Choroid plexus epithelial cell (primary cell): ENCODE measurements at regions not wholly inside any gene's neighbourhood (a gene's known extent, or its start where the extent isn't known, plus 50 kb on each side); places are given as distances from the start of the nearest gene placed in this dataset.
"Not testable (repeated sequence)": the region's sequence is repeated elsewhere in the genome, so short reads cannot be mapped to it uniquely, and the experiment has no call there.

ENCODE experiments used
- DNase-seq: peaks from one replicate; pipeline ENCODE4 v3.0.0-alpha.2; 2010; ENCODE audit warnings: low read depth
- H3K4me3 ChIP-seq: 2 replicates; pipeline ENCODE4 v1.5.1; 2011; ENCODE audit warnings: low read depth, mild to moderate bottlenecking, control low read depth, low read length, moderate library complexity
- TF ChIP-seq, protein P1 (sequence below): conservative IDR thresholded peaks from 2 replicates; pipeline ENCODE4 v1.5.1; 2011; ENCODE audit warnings: low read depth, mild to moderate bottlenecking, control low read depth, inconsistent platforms, low read length, moderate library complexity

- DNase-seq: no peak
Observed at GRCh38 chr5:136764601-136765000, 399.3 kb upstream of the TRPC7 start.

GRCh38 chr5:136763548-136763947 is 398.2 kb upstream of the TRPC7 start:
- TF ChIP-seq, protein P1, sequence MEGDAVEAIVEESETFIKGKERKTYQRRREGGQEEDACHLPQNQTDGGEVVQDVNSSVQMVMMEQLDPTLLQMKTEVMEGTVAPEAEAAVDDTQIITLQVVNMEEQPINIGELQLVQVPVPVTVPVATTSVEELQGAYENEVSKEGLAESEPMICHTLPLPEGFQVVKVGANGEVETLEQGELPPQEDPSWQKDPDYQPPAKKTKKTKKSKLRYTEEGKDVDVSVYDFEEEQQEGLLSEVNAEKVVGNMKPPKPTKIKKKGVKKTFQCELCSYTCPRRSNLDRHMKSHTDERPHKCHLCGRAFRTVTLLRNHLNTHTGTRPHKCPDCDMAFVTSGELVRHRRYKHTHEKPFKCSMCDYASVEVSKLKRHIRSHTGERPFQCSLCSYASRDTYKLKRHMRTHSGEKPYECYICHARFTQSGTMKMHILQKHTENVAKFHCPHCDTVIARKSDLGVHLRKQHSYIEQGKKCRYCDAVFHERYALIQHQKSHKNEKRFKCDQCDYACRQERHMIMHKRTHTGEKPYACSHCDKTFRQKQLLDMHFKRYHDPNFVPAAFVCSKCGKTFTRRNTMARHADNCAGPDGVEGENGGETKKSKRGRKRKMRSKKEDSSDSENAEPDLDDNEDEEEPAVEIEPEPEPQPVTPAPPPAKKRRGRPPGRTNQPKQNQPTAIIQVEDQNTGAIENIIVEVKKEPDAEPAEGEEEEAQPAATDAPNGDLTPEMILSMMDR: no peak
- no peak for DNase-seq
- H3K4me3 ChIP-seq: no peak overlapping the region

More at GRCh38 chr5:136764601-136765000, 399.3 kb upstream of the TRPC7 start:
- TF ChIP-seq, protein P1: no peak
- no peak overlapping the region for H3K4me3 ChIP-seq

GRCh38 chr5:136754216-136754615 is 388.9 kb upstream of the TRPC7 start:
- no peak overlapping the region for H3K4me3 ChIP-seq
- TF ChIP-seq, protein P1: no peak
- DNase-seq: no peak

DNA sequence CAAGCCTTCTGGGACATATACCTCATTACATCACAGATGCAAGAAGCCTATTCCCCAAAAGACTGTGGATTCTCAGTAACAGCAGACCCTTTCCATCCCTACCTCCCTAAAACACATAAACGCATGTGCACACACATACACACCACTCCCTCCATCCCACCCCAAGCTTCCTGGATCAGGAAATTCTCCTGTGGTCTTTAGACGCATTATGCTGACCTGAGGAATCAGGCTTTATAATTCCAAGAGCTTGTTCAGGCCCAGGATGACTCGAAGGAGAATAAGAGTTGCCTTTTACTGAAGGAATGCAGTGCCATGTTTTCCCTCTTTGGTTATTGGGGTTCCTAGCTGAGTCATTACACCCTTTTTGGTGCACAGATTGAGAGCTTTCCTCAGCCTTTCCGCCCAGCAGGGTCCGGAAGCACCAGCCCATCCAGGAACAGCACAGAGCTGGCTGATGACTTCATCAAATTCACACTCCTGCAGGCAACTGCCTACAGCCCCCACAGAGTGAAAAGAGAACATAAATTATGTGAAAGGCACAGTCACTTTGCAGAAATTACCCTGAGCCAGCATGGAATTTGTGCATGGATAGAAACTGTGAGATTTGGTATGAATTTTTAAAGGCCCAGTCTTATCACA is 385.0 kb upstream of the TRPC7 start:
- DNase-seq: peak; percentile 54
- no peak overlapping the region for H3K4me3 ChIP-seq

DNA sequence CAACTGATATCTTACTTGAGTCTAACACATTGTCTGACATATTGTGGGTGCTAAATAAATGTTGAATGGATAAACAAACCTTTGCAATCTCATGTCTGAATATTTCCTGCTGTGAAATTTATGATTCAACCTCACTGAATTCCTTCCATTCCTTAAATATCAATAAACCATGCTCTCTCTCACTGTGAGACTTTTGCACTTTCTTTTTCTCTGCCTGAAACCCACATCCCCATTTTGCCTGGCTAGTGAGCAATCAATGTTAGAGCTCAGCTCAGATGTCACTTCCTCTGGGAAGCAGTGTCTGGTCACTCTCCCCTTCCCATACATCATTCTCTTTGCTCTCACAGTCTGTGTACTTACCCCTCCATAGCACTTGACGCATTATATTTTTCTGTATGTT is 383.7 kb upstream of the TRPC7 start:
- TF ChIP-seq, protein P1: no peak
- peak; percentile 81 for DNase-seq
- no peak overlapping the region for H3K4me3 ChIP-seq

More for the DNA sequence above, 385.0 kb upstream of the TRPC7 start:
- TF ChIP-seq, protein P1: no peak

DNA sequence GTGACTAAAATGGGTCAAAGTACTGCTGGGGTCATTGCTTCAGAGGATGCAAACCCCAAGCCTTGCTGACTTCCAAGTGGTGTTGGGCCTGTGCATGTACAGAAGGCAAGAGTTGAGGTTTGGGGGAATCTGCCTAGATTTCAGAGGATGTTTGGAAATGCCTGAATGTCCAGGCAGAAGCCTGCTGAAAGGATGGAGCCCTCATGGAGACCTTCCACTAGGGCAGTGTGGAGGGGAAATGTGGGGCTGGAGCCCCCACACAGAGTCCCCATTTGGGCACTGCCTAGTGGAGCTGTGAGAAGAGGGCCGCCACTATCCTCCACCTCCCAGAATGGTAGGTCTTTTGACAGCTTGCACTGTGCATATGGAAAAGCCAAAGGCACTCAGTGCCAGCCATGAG is 377.7 kb upstream of the TRPC7 start:
- TF ChIP-seq, protein P1: no peak
- no peak for DNase-seq
- H3K4me3 ChIP-seq: no peak overlapping the region

DNA sequence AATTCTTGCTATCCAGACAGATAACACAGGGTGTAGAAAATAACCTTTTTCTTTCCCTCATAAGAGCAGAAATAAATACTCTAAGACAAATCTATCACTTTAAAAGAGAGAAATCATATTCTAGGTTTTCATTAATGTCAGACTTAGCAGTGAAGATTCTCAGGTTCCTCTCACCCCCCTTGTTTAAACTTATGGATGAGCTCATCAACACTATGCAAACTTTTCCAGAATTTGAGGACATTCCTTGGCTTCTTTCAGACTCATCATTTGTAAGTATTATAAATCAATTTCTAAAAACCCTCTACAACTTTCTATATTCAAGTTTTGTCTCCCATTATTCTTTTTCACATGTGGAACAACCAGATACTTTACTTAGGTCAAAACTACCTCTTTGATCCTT is 374.9 kb upstream of the TRPC7 start:
- DNase-seq: no peak
- no peak overlapping the region for H3K4me3 ChIP-seq
- TF ChIP-seq, protein P1: no peak

GRCh38 chr5:136739271-136739670 is 373.9 kb upstream of the TRPC7 start:
- not testable (repeated sequence) for H3K4me3 ChIP-seq, DNase-seq
